ENCODE measurements at regions not wholly inside any gene's neighbourhood (a gene's known extent, or its start where the extent isn't known, plus 50 kb on each side); places are given as distances from the start of the nearest gene placed in this dataset.

DNA sequence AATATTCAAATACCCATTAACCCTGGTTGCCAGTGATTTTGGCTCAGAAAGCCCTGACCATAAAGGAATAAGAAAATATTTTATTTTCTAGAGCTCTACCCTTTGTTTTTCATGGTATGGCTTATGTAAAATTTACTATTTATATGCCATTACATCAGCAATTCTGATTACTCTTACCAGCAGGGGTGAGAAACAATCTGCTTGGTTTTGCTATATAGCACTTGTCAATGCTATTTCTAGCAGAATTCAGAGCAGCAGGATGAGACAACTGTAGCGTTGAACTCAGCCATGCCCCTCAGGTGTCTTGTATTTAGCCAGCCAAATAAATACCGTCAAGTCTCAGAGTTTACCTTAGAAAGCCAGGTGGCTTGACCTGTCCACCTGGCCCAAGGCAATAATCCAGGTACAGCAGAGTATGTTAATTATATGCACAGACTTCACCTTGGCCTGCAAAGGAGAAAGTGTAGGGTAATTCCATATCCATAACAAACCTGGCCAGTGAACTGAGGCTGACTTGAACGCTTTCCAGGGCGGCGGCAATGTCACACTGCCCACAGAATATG, 1303.5 kb downstream of the RAPGEF2 start:
- TF ChIP-seq, protein P1, sequence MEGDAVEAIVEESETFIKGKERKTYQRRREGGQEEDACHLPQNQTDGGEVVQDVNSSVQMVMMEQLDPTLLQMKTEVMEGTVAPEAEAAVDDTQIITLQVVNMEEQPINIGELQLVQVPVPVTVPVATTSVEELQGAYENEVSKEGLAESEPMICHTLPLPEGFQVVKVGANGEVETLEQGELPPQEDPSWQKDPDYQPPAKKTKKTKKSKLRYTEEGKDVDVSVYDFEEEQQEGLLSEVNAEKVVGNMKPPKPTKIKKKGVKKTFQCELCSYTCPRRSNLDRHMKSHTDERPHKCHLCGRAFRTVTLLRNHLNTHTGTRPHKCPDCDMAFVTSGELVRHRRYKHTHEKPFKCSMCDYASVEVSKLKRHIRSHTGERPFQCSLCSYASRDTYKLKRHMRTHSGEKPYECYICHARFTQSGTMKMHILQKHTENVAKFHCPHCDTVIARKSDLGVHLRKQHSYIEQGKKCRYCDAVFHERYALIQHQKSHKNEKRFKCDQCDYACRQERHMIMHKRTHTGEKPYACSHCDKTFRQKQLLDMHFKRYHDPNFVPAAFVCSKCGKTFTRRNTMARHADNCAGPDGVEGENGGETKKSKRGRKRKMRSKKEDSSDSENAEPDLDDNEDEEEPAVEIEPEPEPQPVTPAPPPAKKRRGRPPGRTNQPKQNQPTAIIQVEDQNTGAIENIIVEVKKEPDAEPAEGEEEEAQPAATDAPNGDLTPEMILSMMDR (conservative IDR thresholded peaks at IDR 0.05; ENCODE audit: low read depth, low read length) = no peak
- no peak for TF ChIP-seq EZH2 (IDR thresholded peaks at IDR 0.05; ENCODE audit: borderline replicate concordance, low read depth, low read length, poor library complexity, severe bottlenecking)

All from A673 (cell line).